ENCODE measurements at regions not wholly inside any gene's neighbourhood (a gene's known extent, or its start where the extent isn't known, plus 50 kb on each side); places are given as distances from the start of the nearest gene placed in this dataset.

DNA sequence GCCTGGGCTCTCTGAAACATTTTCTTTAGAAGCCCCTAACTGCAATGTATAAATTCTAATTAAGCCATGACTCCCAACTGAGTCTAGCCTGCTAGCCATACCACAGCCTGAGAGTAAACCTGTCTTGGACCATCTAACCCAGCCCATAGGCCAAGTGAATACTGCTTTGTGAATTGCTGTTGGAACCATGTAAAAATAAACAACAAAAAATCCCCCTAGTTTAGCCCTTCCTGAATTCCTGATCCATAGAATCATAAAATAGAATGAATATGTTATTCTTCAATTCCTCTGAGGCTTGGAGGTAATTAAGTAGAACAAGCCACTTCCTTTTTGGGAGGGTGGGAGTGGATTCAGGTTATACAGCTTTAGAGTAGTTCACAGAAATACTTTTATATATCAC is 1496.4 kb downstream of the MRPL39 start:
- H3K79me2 ChIP-seq (ENCODE audit: insufficient read depth, low read length) = no peaks in the 10 kb centered on the region
- H2AFZ ChIP-seq (ENCODE audit: low read depth, low read length) = no peak overlapping the region
- no peak overlapping the region for H3K9ac ChIP-seq (ENCODE audit: low read length)
- no peak overlapping the region for H3K4me3 Mint-ChIP-seq (ENCODE audit: unreplicated experiment)
- no peaks in the 10 kb centered on the region for H3K4me1 Mint-ChIP-seq (ENCODE audit: low read depth, unreplicated experiment)
- peak overlapping the region; percentile 12 for H3K4me2 ChIP-seq (ENCODE audit: low read length)
- no peaks in the 10 kb centered on the region for H3K4me1 ChIP-seq (ENCODE audit: insufficient read depth, low read length)
- no peaks in the 10 kb centered on the region for H3K9me3 Mint-ChIP-seq (ENCODE audit: unreplicated experiment)
- no peak overlapping the region for H3K27ac ChIP-seq (ENCODE audit: low read depth, low read length)
- no peaks in the 10 kb centered on the region for H3K27me3 ChIP-seq (ENCODE audit: insufficient read depth, low read length)
- H4K20me1 ChIP-seq (ENCODE audit: insufficient read depth, low read length) = no peaks in the 10 kb centered on the region
- H3K27me3 Mint-ChIP-seq (ENCODE audit: low read depth, unreplicated experiment) = no peaks in the 10 kb centered on the region
- no peak overlapping the region for H3K4me3 ChIP-seq (ENCODE audit: insufficient read depth, low read depth, low read length)
- DNase-seq (ENCODE audit: low read depth) (peak; percentile 41), FAIRE-seq (no peak)
- no peaks in the 10 kb centered on the region for H3K9me3 ChIP-seq (ENCODE audit: insufficient read depth, low read depth, low read length)
- no peaks in the 10 kb centered on the region for H3K36me3 ChIP-seq (ENCODE audit: insufficient read depth, low read length)
- TF ChIP-seq, protein P1, sequence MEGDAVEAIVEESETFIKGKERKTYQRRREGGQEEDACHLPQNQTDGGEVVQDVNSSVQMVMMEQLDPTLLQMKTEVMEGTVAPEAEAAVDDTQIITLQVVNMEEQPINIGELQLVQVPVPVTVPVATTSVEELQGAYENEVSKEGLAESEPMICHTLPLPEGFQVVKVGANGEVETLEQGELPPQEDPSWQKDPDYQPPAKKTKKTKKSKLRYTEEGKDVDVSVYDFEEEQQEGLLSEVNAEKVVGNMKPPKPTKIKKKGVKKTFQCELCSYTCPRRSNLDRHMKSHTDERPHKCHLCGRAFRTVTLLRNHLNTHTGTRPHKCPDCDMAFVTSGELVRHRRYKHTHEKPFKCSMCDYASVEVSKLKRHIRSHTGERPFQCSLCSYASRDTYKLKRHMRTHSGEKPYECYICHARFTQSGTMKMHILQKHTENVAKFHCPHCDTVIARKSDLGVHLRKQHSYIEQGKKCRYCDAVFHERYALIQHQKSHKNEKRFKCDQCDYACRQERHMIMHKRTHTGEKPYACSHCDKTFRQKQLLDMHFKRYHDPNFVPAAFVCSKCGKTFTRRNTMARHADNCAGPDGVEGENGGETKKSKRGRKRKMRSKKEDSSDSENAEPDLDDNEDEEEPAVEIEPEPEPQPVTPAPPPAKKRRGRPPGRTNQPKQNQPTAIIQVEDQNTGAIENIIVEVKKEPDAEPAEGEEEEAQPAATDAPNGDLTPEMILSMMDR (IDR thresholded peaks at IDR 0.05; ENCODE audit: insufficient read depth, low read depth, low read length) = no peak
- no peak for TF ChIP-seq EZH2 (IDR thresholded peaks at IDR 0.05; ENCODE audit: insufficient read depth, low read length)
- H3K36me3 Mint-ChIP-seq (ENCODE audit: low read depth, unreplicated experiment) = no peaks in the 10 kb centered on the region
- no peak overlapping the region for H3K27ac Mint-ChIP-seq (ENCODE audit: unreplicated experiment)

DNA sequence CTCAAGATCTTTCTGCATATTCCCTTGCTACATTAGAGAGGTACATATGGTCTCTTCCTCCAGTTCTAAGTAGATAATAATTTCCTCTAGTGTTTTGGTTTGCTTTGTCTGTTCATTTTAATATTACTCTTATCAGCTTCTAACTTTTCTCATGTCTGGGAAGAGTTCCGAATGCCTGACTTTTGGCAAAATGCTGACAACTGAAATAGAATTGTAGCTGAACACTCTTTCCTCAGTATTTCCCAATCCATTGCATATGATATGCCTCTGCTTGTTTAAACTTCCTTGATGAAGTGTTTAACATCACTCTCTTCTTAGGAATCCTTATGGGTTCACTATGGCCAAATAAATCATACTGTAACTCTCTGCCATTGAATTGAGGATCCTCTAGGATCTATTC is 1510.1 kb downstream of the MRPL39 start:
- Mint-ChIP-seq H3K4me1 (ENCODE audit: low read depth, unreplicated experiment) (no peaks in the 10 kb centered on the region), H3K4me3 (ENCODE audit: unreplicated experiment) (no peak overlapping the region), H3K27ac (ENCODE audit: unreplicated experiment) (no peak overlapping the region), H3K36me3 (ENCODE audit: low read depth, unreplicated experiment) (no peaks in the 10 kb centered on the region), H3K27me3 (ENCODE audit: low read depth, unreplicated experiment) (peaks cover 3% of the 10 kb centered on the region), H3K9me3 (ENCODE audit: unreplicated experiment) (no peaks in the 10 kb centered on the region)
- no peak overlapping the region for H3K4me2 ChIP-seq (ENCODE audit: low read length)
- H3K4me3 ChIP-seq (ENCODE audit: insufficient read depth, low read depth, low read length) = no peak overlapping the region
- no peaks in the 10 kb centered on the region for H3K36me3 ChIP-seq (ENCODE audit: insufficient read depth, low read length)
- no peak for TF ChIP-seq EZH2 (IDR thresholded peaks at IDR 0.05; ENCODE audit: insufficient read depth, low read length)
- TF ChIP-seq, protein P1 (IDR thresholded peaks at IDR 0.05; ENCODE audit: insufficient read depth, low read depth, low read length) = no peak
- no peak for FAIRE-seq
- DNase-seq (ENCODE audit: low read depth) = no peak
- H3K79me2 ChIP-seq (ENCODE audit: insufficient read depth, low read length) = no peaks in the 10 kb centered on the region
- no peak overlapping the region for H2AFZ ChIP-seq (ENCODE audit: low read depth, low read length)
- no peaks in the 10 kb centered on the region for H3K27me3 ChIP-seq (ENCODE audit: insufficient read depth, low read length)
- H3K9me3 ChIP-seq (ENCODE audit: insufficient read depth, low read depth, low read length) = no peaks in the 10 kb centered on the region
- no peak overlapping the region for H3K27ac ChIP-seq (ENCODE audit: low read depth, low read length)
- H3K9ac ChIP-seq (ENCODE audit: low read length) = no peak overlapping the region
- no peaks in the 10 kb centered on the region for H3K4me1 ChIP-seq (ENCODE audit: insufficient read depth, low read length)
- H4K20me1 ChIP-seq (ENCODE audit: insufficient read depth, low read length) = no peaks in the 10 kb centered on the region

DNA sequence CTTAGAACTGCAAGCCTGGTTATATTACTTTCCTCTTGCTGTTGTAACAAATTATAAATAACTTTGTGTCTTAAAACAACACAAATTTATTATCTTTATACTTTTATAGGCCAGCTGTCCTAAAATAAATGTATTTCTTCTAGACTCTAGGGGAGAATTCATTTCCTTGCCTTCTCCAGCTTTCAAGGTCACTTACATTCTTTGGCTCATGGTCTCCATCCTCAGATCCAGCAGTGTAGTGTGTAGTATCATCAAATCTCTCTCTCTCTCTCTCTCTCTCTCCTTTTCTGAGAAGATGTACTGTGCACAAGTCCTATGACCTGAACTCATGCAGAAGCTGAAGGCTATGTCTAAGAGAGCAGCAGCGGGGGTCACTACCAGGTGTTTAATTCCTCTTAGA is 1510.6 kb downstream of the MRPL39 start:
- H3K9ac ChIP-seq (ENCODE audit: low read length) = no peak overlapping the region
- no peaks in the 10 kb centered on the region for H3K9me3 ChIP-seq (ENCODE audit: insufficient read depth, low read depth, low read length)
- Mint-ChIP-seq H3K4me1 (ENCODE audit: low read depth, unreplicated experiment) (no peaks in the 10 kb centered on the region), H3K27me3 (ENCODE audit: low read depth, unreplicated experiment) (peaks cover 3% of the 10 kb centered on the region), H3K36me3 (ENCODE audit: low read depth, unreplicated experiment) (no peaks in the 10 kb centered on the region), H3K4me3 (ENCODE audit: unreplicated experiment) (no peak overlapping the region), H3K9me3 (ENCODE audit: unreplicated experiment) (no peaks in the 10 kb centered on the region), H3K27ac (ENCODE audit: unreplicated experiment) (no peak overlapping the region)
- TF ChIP-seq EZH2 (IDR thresholded peaks at IDR 0.05; ENCODE audit: insufficient read depth, low read length) = no peak
- TF ChIP-seq, protein P1 (IDR thresholded peaks at IDR 0.05; ENCODE audit: insufficient read depth, low read depth, low read length) = no peak
- no peaks in the 10 kb centered on the region for H3K27me3 ChIP-seq (ENCODE audit: insufficient read depth, low read length)
- H3K4me2 ChIP-seq (ENCODE audit: low read length) = no peak overlapping the region
- no peak overlapping the region for H3K4me3 ChIP-seq (ENCODE audit: insufficient read depth, low read depth, low read length)
- DNase-seq (ENCODE audit: low read depth) (no peak), FAIRE-seq (no peak)
- H2AFZ ChIP-seq (ENCODE audit: low read depth, low read length) = no peak overlapping the region
- H3K36me3 ChIP-seq (ENCODE audit: insufficient read depth, low read length) = no peaks in the 10 kb centered on the region
- no peaks in the 10 kb centered on the region for H4K20me1 ChIP-seq (ENCODE audit: insufficient read depth, low read length)
- H3K4me1 ChIP-seq (ENCODE audit: insufficient read depth, low read length) = no peaks in the 10 kb centered on the region
- no peak overlapping the region for H3K27ac ChIP-seq (ENCODE audit: low read depth, low read length)
- H3K79me2 ChIP-seq (ENCODE audit: insufficient read depth, low read length) = no peaks in the 10 kb centered on the region

Data from astrocyte (in vitro differentiated cells and primary cell).